Vagina (tissue), 2 donors: ENCODE measurements at regions not wholly inside any gene's neighbourhood (a gene's known extent, or its start where the extent isn't known, plus 50 kb on each side); places are given as distances from the start of the nearest gene placed in this dataset.

Experiments used
- DNase-seq, 2 donors: peaks; one replicate each; pipeline ENCODE4 v3.0.0-alpha.2; 2017; ENCODE audit errors: extremely low spot score in 2 of 2
- H3K27ac ChIP-seq: fragments of 200-600 bp; sonication (generic); one replicate; pipeline ENCODE4 v1.5.1; 2019
- H3K27me3 ChIP-seq: fragments of 200-600 bp; sonication (generic); one replicate; pipeline ENCODE4 v1.5.1; 2019
- H3K36me3 ChIP-seq, 2 donors: fragments of 200-600 bp; sonication (generic); one replicate each; pipeline ENCODE4 v1.5.1; 2017 to 2019
- H3K4me1 ChIP-seq: fragments of 200-600 bp; sonication (generic); one replicate; pipeline ENCODE4 v1.5.1; 2019
- H3K4me3 ChIP-seq, 2 donors: fragments of 200-600 bp; sonication (generic); 1 replicate in 1 of 2; 2 replicates in 1 of 2; pipeline ENCODE4 v1.5.1; 2016 to 2019
- H3K9me3 ChIP-seq: fragments of 200-600 bp; sonication (generic); one replicate; pipeline ENCODE4 v1.5.1; 2019
- POLR2A ChIP-seq, 2 donors: fragments of 450-650 bp; IDR thresholded peaks; one replicate each; pipeline ENCODE4 v1.6.1; 2017; ENCODE audit warnings: antibody characterized with exemption in 2 of 2, mild to moderate bottlenecking in 2 of 2, moderate library complexity in 2 of 2
- POLR2AphosphoS5 ChIP-seq, 2 donors: sonication (generic); formaldehyde crosslinking; IDR thresholded peaks; one replicate each; pipeline ENCODE4 v1.9.0; 2017; ENCODE audit warnings: antibody characterized with exemption in 2 of 2, mild to moderate bottlenecking in 2 of 2, low read depth in 1 of 2; ENCODE audit not compliant: insufficient read depth in 1 of 2
- intact Hi-C: fragments of 100-400 bp; cut with DNase I; formaldehyde crosslinking; loops from one replicate; pipeline ENCODE4 v1.15.1; 2023
- TF ChIP-seq, protein P1 (sequence below), 3 experiments: fragments of 450-650 bp in 2 of 3; fragments of 200-600 bp in 1 of 3; sonication (generic) in 1 of 3; IDR thresholded peaks; one replicate each; pipeline ENCODE4 v1.5.1; 2017 to 2019; ENCODE audit warnings: antibody characterized with exemption in 3 of 3, mild to moderate bottlenecking in 2 of 3, moderate library complexity in 2 of 3

DNA sequence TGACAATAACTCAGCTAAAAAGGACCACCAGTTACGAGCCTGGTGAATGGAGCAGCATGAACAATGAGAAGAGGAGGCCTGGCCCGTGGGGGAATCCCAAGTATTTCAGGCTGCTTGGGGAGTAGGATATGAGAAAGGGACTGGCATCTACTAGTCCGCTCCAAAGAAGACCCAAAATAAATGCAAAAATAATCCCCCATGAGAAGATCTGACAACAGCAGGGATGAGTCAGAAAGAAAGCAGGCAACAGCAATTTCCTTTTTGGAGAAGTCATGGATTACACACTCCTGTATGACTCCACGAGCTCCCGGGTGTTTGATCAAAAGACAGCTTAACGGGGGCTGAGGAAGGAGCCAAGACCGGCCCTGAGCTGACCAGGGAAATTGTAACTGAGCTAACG, 111.4 kb downstream of the SOX11 start:
- DNase-seq, result no peak
- TF ChIP-seq POLR2AphosphoS5 (IDR thresholded peaks at IDR 0.05; ENCODE audit: insufficient read depth in 1 of 2, low read depth in 1 of 2) (no peak), POLR2A (IDR thresholded peaks at IDR 0.05) (no peak)
- TF ChIP-seq, protein P1, sequence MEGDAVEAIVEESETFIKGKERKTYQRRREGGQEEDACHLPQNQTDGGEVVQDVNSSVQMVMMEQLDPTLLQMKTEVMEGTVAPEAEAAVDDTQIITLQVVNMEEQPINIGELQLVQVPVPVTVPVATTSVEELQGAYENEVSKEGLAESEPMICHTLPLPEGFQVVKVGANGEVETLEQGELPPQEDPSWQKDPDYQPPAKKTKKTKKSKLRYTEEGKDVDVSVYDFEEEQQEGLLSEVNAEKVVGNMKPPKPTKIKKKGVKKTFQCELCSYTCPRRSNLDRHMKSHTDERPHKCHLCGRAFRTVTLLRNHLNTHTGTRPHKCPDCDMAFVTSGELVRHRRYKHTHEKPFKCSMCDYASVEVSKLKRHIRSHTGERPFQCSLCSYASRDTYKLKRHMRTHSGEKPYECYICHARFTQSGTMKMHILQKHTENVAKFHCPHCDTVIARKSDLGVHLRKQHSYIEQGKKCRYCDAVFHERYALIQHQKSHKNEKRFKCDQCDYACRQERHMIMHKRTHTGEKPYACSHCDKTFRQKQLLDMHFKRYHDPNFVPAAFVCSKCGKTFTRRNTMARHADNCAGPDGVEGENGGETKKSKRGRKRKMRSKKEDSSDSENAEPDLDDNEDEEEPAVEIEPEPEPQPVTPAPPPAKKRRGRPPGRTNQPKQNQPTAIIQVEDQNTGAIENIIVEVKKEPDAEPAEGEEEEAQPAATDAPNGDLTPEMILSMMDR (IDR thresholded peaks at IDR 0.05), result no peak

DNA sequence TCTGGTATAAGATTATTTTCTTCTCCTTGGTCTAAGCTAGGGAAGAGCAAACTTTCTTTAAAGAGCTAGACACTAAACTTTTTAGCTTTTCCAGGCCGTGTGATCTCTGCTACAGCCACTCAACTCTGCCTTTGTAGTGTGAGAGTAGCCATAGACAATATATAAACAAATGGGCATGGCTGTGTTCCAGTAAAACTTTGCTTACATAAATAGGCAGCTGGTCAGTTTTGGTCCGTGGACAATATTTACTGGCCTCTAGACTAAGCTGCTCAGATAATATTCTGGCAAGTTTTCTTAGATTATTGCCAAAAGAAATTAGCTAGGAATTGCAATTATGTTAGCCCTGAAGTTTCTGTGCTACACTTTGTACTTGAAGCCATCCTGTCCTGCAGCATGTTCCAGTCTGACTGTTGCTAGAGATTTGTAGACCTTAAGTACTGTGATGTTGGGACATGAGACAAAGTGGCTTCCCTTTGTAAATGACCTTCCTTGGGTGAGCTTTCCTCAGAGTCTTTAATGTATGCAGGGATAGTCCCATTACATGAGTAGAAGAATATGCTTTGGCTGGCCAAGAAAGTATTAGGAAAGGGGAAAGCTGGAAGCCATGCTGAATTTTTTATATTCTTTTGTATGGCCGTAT, 126.9 kb downstream of the SOX11 start:
- H3K4me1 ChIP-seq, result no peaks in the 10 kb centered on the region
- H3K27ac ChIP-seq, result no peak overlapping the region
- DNase-seq, result no peak
- intact Hi-C loops, result no loop called here
- no peaks in the 10 kb centered on the region for H3K36me3 ChIP-seq
- H3K27me3 ChIP-seq, result no peaks in the 10 kb centered on the region
- no peaks in the 10 kb centered on the region for H3K9me3 ChIP-seq
- no peak overlapping the region for H3K4me3 ChIP-seq
- TF ChIP-seq, protein P1 (IDR thresholded peaks at IDR 0.05), result no peak
- no peak for TF ChIP-seq POLR2A (IDR thresholded peaks at IDR 0.05)
- TF ChIP-seq POLR2AphosphoS5 (IDR thresholded peaks at IDR 0.05; ENCODE audit: insufficient read depth in 1 of 2, low read depth in 1 of 2), result no peak

More for the DNA sequence above, 111.4 kb downstream of the SOX11 start:
- Histone ChIP-seq H3K9me3 (no peaks in the 10 kb centered on the region), H3K4me3 (no peak overlapping the region), H3K27me3 (no peaks in the 10 kb centered on the region), H3K4me1 (no peaks in the 10 kb centered on the region), H3K36me3 (no peaks in the 10 kb centered on the region), H3K27ac (no peak overlapping the region)
- intact Hi-C loops, result no loop called here

DNA sequence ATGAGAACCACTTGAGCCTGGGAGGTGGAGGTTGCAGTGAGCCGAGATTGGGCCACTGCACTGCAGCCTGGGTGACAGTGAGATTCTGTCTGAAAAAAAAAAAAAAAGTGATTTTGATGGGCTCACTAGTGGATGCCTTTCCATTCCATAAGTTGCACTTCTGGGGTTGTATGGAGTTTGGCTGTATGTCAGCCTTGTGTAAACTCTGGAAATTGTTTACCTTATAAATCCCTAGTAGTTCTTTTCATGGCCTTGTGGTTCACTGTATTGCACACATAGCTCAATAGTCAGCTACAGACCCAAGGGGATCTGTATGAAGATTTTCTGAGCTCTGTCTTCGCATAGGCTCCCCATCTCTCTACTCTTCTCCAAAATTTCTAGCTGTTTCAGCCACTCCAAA, 131.9 kb downstream of the SOX11 start:
- Histone ChIP-seq H3K36me3 (no peaks in the 10 kb centered on the region), H3K27ac (no peak overlapping the region), H3K27me3 (no peaks in the 10 kb centered on the region), H3K4me3 (no peak overlapping the region), H3K4me1 (no peaks in the 10 kb centered on the region), H3K9me3 (no peaks in the 10 kb centered on the region)
- intact Hi-C loops, result no loop called here
- DNase-seq, result no peak
- TF ChIP-seq, protein P1 (IDR thresholded peaks at IDR 0.05), result no peak
- no peak for TF ChIP-seq POLR2AphosphoS5 (IDR thresholded peaks at IDR 0.05; ENCODE audit: insufficient read depth in 1 of 2, low read depth in 1 of 2)
- TF ChIP-seq POLR2A (IDR thresholded peaks at IDR 0.05), result no peak

DNA sequence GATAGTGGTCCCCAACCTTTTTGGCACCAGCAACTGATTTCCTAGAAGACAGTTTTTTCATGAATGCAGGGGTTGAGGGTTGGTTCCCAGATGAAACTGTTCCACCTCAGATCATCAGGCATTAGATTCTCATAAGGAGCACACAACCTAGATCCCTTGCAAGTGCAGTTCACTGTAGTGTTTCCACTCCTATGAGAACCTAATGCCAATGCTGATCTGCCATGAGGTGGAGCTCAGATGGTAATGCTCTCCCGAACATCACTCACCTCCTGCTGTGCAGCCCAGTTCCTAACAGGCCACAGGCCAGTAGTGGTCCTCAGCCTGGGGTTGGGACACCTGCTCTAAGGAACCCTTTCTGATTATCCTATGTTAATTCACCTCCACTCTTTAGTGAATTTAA, 133.5 kb downstream of the SOX11 start:
- TF ChIP-seq POLR2AphosphoS5 (IDR thresholded peaks at IDR 0.05; ENCODE audit: insufficient read depth in 1 of 2, low read depth in 1 of 2) (no peak), POLR2A (IDR thresholded peaks at IDR 0.05) (no peak)
- TF ChIP-seq, protein P1 (IDR thresholded peaks at IDR 0.05), result no peak
- DNase-seq, result no peak
- Histone ChIP-seq H3K27me3 (no peaks in the 10 kb centered on the region), H3K27ac (no peak overlapping the region), H3K4me3 (no peak overlapping the region), H3K9me3 (no peaks in the 10 kb centered on the region), H3K36me3 (no peaks in the 10 kb centered on the region), H3K4me1 (no peaks in the 10 kb centered on the region)
- intact Hi-C loops, result no loop called here

DNA sequence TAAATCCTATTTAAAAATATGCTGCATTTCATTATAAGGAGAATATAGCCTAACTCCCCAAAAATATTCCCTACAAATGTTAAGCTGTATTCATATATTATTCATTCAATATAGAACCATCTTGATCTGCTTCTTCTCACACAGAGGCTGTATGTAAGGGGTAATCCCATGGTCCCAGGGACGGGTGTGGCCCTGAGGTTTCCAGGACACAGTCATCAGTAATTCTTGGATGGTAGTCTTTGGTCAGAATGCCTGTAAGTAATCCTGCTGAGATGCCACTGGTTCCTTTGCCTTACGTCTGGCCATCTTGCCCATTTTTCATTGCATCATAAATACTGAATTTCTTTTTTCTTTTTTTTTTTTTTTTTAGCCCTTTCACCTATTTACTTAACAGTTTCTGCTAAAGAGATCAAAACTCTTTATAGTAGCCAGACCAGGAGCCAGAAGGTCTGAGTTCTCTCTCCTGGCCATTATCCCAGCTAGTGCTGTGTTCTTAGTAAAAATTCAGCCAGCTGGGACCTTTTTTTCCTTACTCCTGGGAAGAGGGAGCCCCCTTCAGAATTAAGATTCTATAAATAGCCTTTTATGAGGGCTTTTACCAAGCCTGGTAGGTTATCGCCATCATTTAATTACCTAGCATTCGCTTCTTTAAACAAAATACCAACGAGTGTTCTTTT, 134.9 kb downstream of the SOX11 start:
- H3K4me1 ChIP-seq, result no peaks in the 10 kb centered on the region
- no peak for DNase-seq
- no peaks in the 10 kb centered on the region for H3K36me3 ChIP-seq
- TF ChIP-seq POLR2A (IDR thresholded peaks at IDR 0.05) (no peak), POLR2AphosphoS5 (IDR thresholded peaks at IDR 0.05; ENCODE audit: insufficient read depth in 1 of 2, low read depth in 1 of 2) (no peak)
- TF ChIP-seq, protein P1 (IDR thresholded peaks at IDR 0.05), result no peak
- no peak overlapping the region for H3K4me3 ChIP-seq
- H3K27me3 ChIP-seq, result no peaks in the 10 kb centered on the region
- intact Hi-C loops, result no loop called here
- no peaks in the 10 kb centered on the region for H3K9me3 ChIP-seq
- no peak overlapping the region for H3K27ac ChIP-seq
